ENCODE measurements at regions not wholly inside any gene's neighbourhood (a gene's known extent, or its start where the extent isn't known, plus 50 kb on each side); places are given as distances from the start of the nearest gene placed in this dataset.

DNA sequence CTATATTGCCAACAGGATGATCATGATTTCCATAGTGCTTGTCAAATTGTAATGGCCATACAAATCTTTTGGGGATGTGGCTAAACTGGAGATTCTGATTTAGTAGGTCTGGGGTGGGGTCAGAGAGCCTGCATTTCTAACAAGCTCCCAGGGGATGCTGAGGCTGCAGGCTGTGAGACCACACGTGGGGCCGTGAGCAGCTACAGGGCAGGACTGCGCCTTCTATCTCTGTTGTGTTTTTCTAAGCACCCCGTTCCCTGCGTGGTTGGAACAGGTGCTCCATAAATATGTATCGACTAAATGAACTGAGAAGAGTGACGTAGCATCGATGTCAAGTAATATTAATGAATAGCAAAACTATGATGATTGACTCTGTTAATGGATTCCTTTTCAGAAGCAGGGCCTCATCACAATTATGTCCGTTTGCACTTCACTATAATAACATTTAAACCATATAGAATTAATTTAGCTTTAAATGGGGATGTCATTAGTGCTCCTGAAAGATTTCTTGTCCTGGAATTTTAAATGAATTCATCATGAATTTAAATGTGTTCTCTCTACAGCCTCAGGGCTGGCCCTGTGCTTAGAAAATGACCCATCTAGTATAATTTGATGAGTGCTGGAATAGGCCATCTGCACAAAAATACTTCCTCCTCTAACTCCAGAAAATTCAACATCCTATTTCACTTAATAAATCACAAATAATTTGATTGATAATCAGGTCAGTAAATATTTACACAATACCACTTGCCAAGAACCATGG, 51.7 kb upstream of the SIAH3 start:
- POLR2A ChIA-PET (ENCODE audit: unreplicated experiment): no interaction called here
- Histone ChIP-seq H3K4me2 (ENCODE audit: low read depth, low read length) (no peak overlapping the region), H2AFZ (replicated peaks; ENCODE audit: low read length, poor library complexity) (no peak overlapping the region), H4K91ac (ENCODE audit: insufficient read depth, low read depth, low read length) (no peak overlapping the region), H2BK20ac (ENCODE audit: low read depth, low read length) (no peak overlapping the region), H3K14ac (replicated peaks; ENCODE audit: low read depth, low read length) (no peak overlapping the region), H3K23ac (ENCODE audit: low read depth, low read length) (no peak overlapping the region), H3K27me3 (ENCODE audit: control insufficient read depth, insufficient read depth, low read length) (no peaks in the 10 kb centered on the region; the same call in 1 of the 2 replicates), H4K8ac (ENCODE audit: low read depth in 2 of 2, low read length in 2 of 2) (no peak overlapping the region), H2BK120ac (ENCODE audit: low read depth, low read length) (no peak overlapping the region), H3K56ac (ENCODE audit: extremely low read depth, insufficient read depth, low read length) (no peak overlapping the region), H3K9me3 (ENCODE audit: control insufficient read depth, insufficient read depth, low read length) (no peaks in the 10 kb centered on the region), H4K5ac (ENCODE audit: low read depth, low read length) (no peak overlapping the region), H3K4me1 (ENCODE audit: control insufficient read depth, insufficient read depth, low read length) (no peaks in the 10 kb centered on the region), H3K27ac (ENCODE audit: insufficient read depth, low read length) (no peak overlapping the region), H3K4ac (ENCODE audit: low read depth, low read length) (no peak overlapping the region), H3K18ac (ENCODE audit: low read depth, low read length) (no peak overlapping the region), H3K9me1 (ENCODE audit: insufficient read depth, low read length) (no peaks in the 10 kb centered on the region), H3K4me3 (ENCODE audit: insufficient read depth, low read depth, low read length) (no peak overlapping the region), H2AK9ac (replicated peaks; ENCODE audit: low read depth, low read length, poor library complexity) (no peak overlapping the region), H4K20me1 (ENCODE audit: insufficient read depth, low read length) (no peaks in the 10 kb centered on the region), H3K9ac (ENCODE audit: low read depth, low read length) (no peak overlapping the region), H2BK5ac (ENCODE audit: low read depth, low read length, poor library complexity, severe bottlenecking) (no peak overlapping the region), H3K79me1 (ENCODE audit: low read depth in 1 of 2, low read length in 2 of 2) (no peaks in the 10 kb centered on the region), H3K36me3 (ENCODE audit: control insufficient read depth, insufficient read depth, low read length) (no peaks in the 10 kb centered on the region), H2BK15ac (ENCODE audit: low read depth, low read length) (no peak overlapping the region), H2AK5ac (ENCODE audit: low read depth, low read length) (no peak overlapping the region)
- TF ChIP-seq MAZ (IDR thresholded peaks at IDR 0.05; ENCODE audit: borderline replicate concordance, low read depth, low read length) (no peak), BHLHE40 (IDR thresholded peaks at IDR 0.05; ENCODE audit: low read depth, low read length) (no peak), RFX5 (IDR thresholded peaks at IDR 0.05; ENCODE audit: low read depth, low read length) (no peak), RAD21 (IDR thresholded peaks at IDR 0.05; ENCODE audit: low read length) (no peak), POLR2A (IDR thresholded peaks at IDR 0.05; ENCODE audit: low read depth, low read length) (no peak), MAFK (IDR thresholded peaks at IDR 0.05; ENCODE audit: low read depth, low read length) (no peak), CEBPB (IDR thresholded peaks at IDR 0.05; ENCODE audit: low read depth, low read length) (no peak), MXI1 (IDR thresholded peaks at IDR 0.05; ENCODE audit: borderline replicate concordance, low read depth, low read length) (no peak), SMC3 (IDR thresholded peaks at IDR 0.05; ENCODE audit: low read depth, low read length) (no peak), NFE2L2 (IDR thresholded peaks at IDR 0.05; ENCODE audit: low read depth, low read length) (no peak), FOS (IDR thresholded peaks at IDR 0.05; ENCODE audit: low read depth, low read length) (no peak), CHD1 (IDR thresholded peaks at IDR 0.05; ENCODE audit: low read depth, low read length) (no peak), RCOR1 (IDR thresholded peaks at IDR 0.05; ENCODE audit: insufficient replicate concordance, low read length) (no peak)
- TF ChIP-seq, protein P1, sequence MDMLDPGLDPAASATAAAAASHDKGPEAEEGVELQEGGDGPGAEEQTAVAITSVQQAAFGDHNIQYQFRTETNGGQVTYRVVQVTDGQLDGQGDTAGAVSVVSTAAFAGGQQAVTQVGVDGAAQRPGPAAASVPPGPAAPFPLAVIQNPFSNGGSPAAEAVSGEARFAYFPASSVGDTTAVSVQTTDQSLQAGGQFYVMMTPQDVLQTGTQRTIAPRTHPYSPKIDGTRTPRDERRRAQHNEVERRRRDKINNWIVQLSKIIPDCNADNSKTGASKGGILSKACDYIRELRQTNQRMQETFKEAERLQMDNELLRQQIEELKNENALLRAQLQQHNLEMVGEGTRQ (IDR thresholded peaks at IDR 0.05; ENCODE audit: low read depth, low read length): no peak
- TF ChIP-seq, protein P2, sequence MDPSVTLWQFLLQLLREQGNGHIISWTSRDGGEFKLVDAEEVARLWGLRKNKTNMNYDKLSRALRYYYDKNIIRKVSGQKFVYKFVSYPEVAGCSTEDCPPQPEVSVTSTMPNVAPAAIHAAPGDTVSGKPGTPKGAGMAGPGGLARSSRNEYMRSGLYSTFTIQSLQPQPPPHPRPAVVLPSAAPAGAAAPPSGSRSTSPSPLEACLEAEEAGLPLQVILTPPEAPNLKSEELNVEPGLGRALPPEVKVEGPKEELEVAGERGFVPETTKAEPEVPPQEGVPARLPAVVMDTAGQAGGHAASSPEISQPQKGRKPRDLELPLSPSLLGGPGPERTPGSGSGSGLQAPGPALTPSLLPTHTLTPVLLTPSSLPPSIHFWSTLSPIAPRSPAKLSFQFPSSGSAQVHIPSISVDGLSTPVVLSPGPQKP (IDR thresholded peaks at IDR 0.05; ENCODE audit: borderline replicate concordance, low read depth, low read length): no peak
- TF ChIP-seq, protein P3, sequence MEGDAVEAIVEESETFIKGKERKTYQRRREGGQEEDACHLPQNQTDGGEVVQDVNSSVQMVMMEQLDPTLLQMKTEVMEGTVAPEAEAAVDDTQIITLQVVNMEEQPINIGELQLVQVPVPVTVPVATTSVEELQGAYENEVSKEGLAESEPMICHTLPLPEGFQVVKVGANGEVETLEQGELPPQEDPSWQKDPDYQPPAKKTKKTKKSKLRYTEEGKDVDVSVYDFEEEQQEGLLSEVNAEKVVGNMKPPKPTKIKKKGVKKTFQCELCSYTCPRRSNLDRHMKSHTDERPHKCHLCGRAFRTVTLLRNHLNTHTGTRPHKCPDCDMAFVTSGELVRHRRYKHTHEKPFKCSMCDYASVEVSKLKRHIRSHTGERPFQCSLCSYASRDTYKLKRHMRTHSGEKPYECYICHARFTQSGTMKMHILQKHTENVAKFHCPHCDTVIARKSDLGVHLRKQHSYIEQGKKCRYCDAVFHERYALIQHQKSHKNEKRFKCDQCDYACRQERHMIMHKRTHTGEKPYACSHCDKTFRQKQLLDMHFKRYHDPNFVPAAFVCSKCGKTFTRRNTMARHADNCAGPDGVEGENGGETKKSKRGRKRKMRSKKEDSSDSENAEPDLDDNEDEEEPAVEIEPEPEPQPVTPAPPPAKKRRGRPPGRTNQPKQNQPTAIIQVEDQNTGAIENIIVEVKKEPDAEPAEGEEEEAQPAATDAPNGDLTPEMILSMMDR (conservative IDR thresholded peaks at IDR 0.05; ENCODE audit: low read depth, low read length): no peak
- dilution Hi-C loops (cut with HindIII; ENCODE audit: low sequenced_read_pairs, unreplicated experiment) (no loop called here), intact Hi-C loops (cut with micrococcal nuclease) (no loop called here), in situ Hi-C loops (cut with MboI; ENCODE audit: low sequenced_read_pairs) (no loop called here)
- CTCF ChIA-PET: interaction anchor here (0.8 kb wide), 1 partner anchor 292 kb away, joined by 3 read pairs; no protein-coding TSS in a partner anchor
- BruUV-seq (replicated peaks): no TSS peak
- no CpG with 5 or more reads among the region's 9 CpGs for WGBS, 2 experiments (ENCODE audit: extremely low coverage in 2 of 2, insufficient read length in 1 of 2)
- DNase-seq (no peak), ATAC-seq (ENCODE audit: low read depth) (no peak)

Measured in IMR-90 (cell line).